ENCODE measurements at regions not wholly inside any gene's neighbourhood (a gene's known extent, or its start where the extent isn't known, plus 50 kb on each side); places are given as distances from the start of the nearest gene placed in this dataset.

DNA sequence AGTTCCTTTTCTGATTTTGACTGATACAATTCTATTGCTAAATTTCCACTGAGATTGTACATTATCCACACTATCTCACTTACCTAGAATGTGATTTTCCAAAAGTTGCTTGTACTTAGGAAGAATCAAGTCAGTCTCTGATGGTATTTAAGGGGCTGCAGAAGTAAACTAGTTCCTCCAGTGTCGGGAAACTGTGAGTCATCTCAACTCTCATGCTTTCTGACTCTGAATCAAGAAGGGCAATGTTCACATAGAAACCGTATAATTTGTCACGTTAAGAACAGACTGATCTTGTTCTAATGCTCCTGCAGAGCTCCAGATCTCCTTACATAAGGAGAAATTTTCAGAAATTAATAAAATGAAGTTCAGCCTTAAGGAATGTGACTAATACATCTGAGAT is 369.3 kb downstream of the KLF5 start:
- Mint-ChIP-seq H3K27ac (peak overlapping the region; percentile 94), H3K9me3 (peaks cover 14% of the 10 kb centered on the region), H3K4me3 (peak overlapping the region; percentile 46), H3K27me3 (no peaks in the 10 kb centered on the region), H3K4me1 (ENCODE audit: unreplicated experiment) (peaks cover 9% of the 10 kb centered on the region), H3K36me3 (peaks cover 5% of the 10 kb centered on the region)
- DNase-seq (ENCODE audit: extremely low spot score, unreplicated experiment) = no peak
- TF ChIP-seq, protein P1, sequence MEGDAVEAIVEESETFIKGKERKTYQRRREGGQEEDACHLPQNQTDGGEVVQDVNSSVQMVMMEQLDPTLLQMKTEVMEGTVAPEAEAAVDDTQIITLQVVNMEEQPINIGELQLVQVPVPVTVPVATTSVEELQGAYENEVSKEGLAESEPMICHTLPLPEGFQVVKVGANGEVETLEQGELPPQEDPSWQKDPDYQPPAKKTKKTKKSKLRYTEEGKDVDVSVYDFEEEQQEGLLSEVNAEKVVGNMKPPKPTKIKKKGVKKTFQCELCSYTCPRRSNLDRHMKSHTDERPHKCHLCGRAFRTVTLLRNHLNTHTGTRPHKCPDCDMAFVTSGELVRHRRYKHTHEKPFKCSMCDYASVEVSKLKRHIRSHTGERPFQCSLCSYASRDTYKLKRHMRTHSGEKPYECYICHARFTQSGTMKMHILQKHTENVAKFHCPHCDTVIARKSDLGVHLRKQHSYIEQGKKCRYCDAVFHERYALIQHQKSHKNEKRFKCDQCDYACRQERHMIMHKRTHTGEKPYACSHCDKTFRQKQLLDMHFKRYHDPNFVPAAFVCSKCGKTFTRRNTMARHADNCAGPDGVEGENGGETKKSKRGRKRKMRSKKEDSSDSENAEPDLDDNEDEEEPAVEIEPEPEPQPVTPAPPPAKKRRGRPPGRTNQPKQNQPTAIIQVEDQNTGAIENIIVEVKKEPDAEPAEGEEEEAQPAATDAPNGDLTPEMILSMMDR (conservative IDR thresholded peaks at IDR 0.05) = no peak

DNA sequence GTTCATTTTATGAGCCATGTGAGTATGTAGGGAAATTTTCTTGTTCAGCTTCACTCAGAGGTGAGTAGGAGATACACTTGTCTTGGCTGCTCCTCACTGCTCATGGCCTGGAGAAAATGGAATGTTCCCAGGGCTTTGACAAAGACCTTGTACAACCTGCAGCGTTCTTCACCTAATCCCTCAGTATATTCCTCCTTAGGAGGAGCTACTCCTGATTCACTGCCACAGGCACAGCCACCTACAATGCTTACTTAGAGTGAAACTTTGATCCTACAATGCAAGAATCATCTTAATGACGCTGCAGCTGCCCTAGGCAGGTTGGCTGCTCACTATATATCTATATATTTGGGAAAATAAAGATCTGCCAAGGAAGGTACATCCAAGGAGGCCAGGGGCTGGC is 364.2 kb downstream of the KLF5 start:
- Mint-ChIP-seq H3K9me3 (no peaks in the 10 kb centered on the region), H3K4me1 (ENCODE audit: unreplicated experiment) (no peaks in the 10 kb centered on the region), H3K27me3 (no peaks in the 10 kb centered on the region), H3K27ac (no peak overlapping the region), H3K36me3 (no peaks in the 10 kb centered on the region), H3K4me3 (no peak overlapping the region)
- TF ChIP-seq, protein P1 (conservative IDR thresholded peaks at IDR 0.05) = no peak
- no peak for DNase-seq (ENCODE audit: extremely low spot score, unreplicated experiment)

DNA sequence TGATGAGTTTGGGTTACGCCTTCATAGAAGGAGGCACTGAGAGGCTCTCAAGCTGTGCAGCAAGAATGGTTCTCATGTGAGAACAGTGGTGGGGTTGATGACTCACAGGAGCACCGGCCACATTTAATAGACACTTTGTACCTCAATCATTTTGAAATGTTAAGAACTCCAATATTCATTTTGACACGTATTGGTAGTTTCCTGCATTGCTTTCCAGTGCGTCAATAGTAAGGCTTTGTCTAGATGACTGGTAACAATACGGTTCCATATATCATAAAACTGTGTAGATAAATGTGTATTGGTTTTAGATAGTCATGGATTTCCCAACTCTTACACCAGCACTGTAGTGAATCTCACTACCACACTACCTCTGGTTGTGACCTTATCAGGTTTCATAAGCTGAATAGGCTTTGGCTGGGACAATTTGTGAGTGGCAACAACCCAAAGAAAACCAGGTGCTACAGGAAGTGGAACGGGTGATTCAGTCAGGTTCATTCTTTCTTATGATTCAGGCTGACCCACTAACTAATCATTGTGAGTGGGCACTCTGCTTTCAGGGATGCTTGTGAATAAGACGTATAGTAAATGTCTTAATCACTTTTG is 362.6 kb downstream of the KLF5 start:
- TF ChIP-seq, protein P1 (conservative IDR thresholded peaks at IDR 0.05) = no peak

DNA sequence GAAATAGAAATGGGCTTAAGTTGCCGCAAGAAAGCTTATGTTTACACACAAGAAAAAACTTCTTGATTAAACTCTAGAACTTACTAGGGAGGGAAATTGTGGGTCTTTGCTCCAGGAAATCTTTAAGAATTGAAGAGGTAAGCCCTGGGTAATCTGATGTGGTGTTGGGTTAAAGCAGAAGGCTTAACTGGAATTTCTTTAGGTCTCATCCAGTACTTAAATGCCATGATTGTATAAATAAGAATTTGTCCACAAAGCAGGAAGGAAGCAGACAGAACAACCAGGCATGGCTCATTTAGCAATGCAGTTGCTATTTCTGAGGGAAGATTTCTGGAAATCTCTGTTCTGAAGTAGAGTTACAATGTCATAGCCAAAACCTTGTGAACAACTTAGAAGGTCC is 360.4 kb downstream of the KLF5 start:
- no peak for DNase-seq (ENCODE audit: extremely low spot score, unreplicated experiment)
- no peak overlapping the region for H3K27ac Mint-ChIP-seq
- H3K4me1 Mint-ChIP-seq (ENCODE audit: unreplicated experiment) = no peaks in the 10 kb centered on the region
- H3K9me3 Mint-ChIP-seq = peaks cover 11% of the 10 kb centered on the region
- H3K27me3 Mint-ChIP-seq = no peaks in the 10 kb centered on the region
- TF ChIP-seq, protein P1 (conservative IDR thresholded peaks at IDR 0.05) = no peak
- H3K4me3 Mint-ChIP-seq = no peak overlapping the region
- H3K36me3 Mint-ChIP-seq = no peaks in the 10 kb centered on the region

More for the DNA sequence above, 362.6 kb downstream of the KLF5 start:
- Mint-ChIP-seq H3K4me3 (no peak overlapping the region), H3K36me3 (no peaks in the 10 kb centered on the region), H3K27ac (no peak overlapping the region), H3K4me1 (ENCODE audit: unreplicated experiment) (no peaks in the 10 kb centered on the region), H3K27me3 (no peaks in the 10 kb centered on the region), H3K9me3 (peaks cover under 1% of the 10 kb centered on the region)
- DNase-seq (ENCODE audit: extremely low spot score, unreplicated experiment) = no peak

DNA sequence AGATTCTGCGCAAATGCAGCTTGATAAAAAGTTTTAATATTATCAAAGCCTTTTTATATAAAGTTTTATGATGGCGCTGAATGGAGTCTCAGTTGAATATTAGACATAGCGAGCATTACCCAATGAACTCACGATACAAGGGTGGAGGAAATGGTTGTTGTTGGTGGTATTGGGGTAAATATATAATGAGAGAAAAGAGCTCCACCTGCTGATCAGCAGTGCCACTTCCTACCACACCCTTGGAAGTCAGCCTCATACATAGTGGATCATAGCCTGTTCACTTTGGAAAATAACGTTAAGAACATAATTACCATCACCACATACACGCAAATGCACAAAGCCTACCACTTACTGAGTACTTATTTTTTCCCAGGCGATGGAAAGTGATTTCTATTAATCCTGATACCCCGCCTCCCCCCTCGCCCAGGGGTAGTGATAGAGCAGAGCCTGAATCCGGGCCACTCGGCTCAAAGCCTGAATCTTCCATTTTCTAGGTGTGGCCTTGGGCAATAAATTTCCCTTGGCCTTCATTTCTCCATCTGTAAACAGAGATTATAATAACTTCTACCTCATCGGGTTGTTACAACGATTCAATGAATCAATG is 358.3 kb downstream of the KLF5 start:
- H3K9me3 Mint-ChIP-seq = peaks cover 11% of the 10 kb centered on the region
- H3K4me1 Mint-ChIP-seq (ENCODE audit: unreplicated experiment) = no peaks in the 10 kb centered on the region
- TF ChIP-seq, protein P1 (conservative IDR thresholded peaks at IDR 0.05) = no peak
- H3K27ac Mint-ChIP-seq = no peak overlapping the region
- H3K36me3 Mint-ChIP-seq = no peaks in the 10 kb centered on the region
- no peak for DNase-seq (ENCODE audit: extremely low spot score, unreplicated experiment)
- H3K4me3 Mint-ChIP-seq = no peak overlapping the region
- no peaks in the 10 kb centered on the region for H3K27me3 Mint-ChIP-seq

Data from type B pancreatic cell (in vitro differentiated cells).